CD4-positive, alpha-beta T cell treated with Interleukin-4 for 1 hour (primary cell): ENCODE measurements at regions not wholly inside any gene's neighbourhood (a gene's known extent, or its start where the extent isn't known, plus 50 kb on each side); places are given as distances from the start of the nearest gene placed in this dataset.

ENCODE experiments used
- DNase-seq, 2 donors: peaks; one replicate each; pipeline ENCODE4 v3.0.0-alpha.2; 2020 to 2022

GRCh38 chr1:29474274-29475244 is 238.2 kb downstream of the PTPRU start:
- DNase-seq: no peak

GRCh38 chr1:29473161-29473855 is 237.0 kb downstream of the PTPRU start:
- DNase-seq: no peak

- DNase-seq: no peak
These were observed 235.4 kb downstream of the PTPRU start for GRCh38 chr1:29471487-29472313.

- DNase-seq: no peak
These were observed 234.4 kb downstream of the PTPRU start for GRCh38 chr1:29470788-29471119.

- DNase-seq: no peak
These were observed 233.9 kb downstream of the PTPRU start for GRCh38 chr1:29470087-29470787.

- DNase-seq: no peak
These were observed 233.1 kb downstream of the PTPRU start for GRCh38 chr1:29469457-29469856.

GRCh38 chr1:29467989-29468900 is 231.9 kb downstream of the PTPRU start:
- no peak for DNase-seq

GRCh38 chr1:29466258-29466657 is 229.9 kb downstream of the PTPRU start:
- no peak for DNase-seq

GRCh38 chr1:29465755-29466154 is 229.4 kb downstream of the PTPRU start:
- no peak for DNase-seq

- DNase-seq: no peak
These were observed 225.8 kb downstream of the PTPRU start for GRCh38 chr1:29462096-29462495.

- no peak for DNase-seq
These were observed 224.9 kb downstream of the PTPRU start for GRCh38 chr1:29461115-29461739.

- no peak for DNase-seq
These were observed 224.4 kb downstream of the PTPRU start for GRCh38 chr1:29460694-29461093.

GRCh38 chr1:29460041-29460610 is 223.8 kb downstream of the PTPRU start:
- DNase-seq: no peak

- no peak for DNase-seq
These were observed 223.3 kb downstream of the PTPRU start for GRCh38 chr1:29459620-29459945.

GRCh38 chr1:29458737-29459619 is 222.7 kb downstream of the PTPRU start:
- no peak for DNase-seq

- DNase-seq: no peak
These were observed 221.4 kb downstream of the PTPRU start for GRCh38 chr1:29457496-29458368.

GRCh38 chr1:29456685-29457435 is 220.5 kb downstream of the PTPRU start:
- no peak for DNase-seq

- no peak for DNase-seq
These were observed 219.5 kb downstream of the PTPRU start for GRCh38 chr1:29455781-29456180.
